GM18508 (cell line): ENCODE measurements at regions not wholly inside any gene's neighbourhood (a gene's known extent, or its start where the extent isn't known, plus 50 kb on each side); places are given as distances from the start of the nearest gene placed in this dataset.

Source experiments
- ATAC-seq: cut with Tn5 transposase; IDR thresholded peaks from one replicate; pipeline ENCODE4 v1.9.1; 2021; ENCODE audit warnings: moderate number of reproducible peaks; ENCODE audit not compliant: insufficient read depth, unreplicated experiment

GRCh38 chr3:194738254-194739093 is 52.8 kb downstream of the FAM43A start:
- no peak for ATAC-seq

- ATAC-seq: no peak
Measured at GRCh38 chr3:194739498-194740284, 54.0 kb downstream of the FAM43A start.

- ATAC-seq: no peak
Measured at GRCh38 chr3:194740859-194741491, 55.3 kb downstream of the FAM43A start.

- ATAC-seq: no peak
Measured at GRCh38 chr3:194741916-194742315, 56.2 kb downstream of the FAM43A start.

GRCh38 chr3:194744826-194745225 is 59.1 kb downstream of the FAM43A start:
- no peak for ATAC-seq

GRCh38 chr3:194745422-194746184 is 59.9 kb downstream of the FAM43A start:
- ATAC-seq: no peak

- ATAC-seq: no peak
Measured at GRCh38 chr3:194748225-194748624, 62.5 kb downstream of the FAM43A start.

GRCh38 chr3:194749631-194750490 is 64.2 kb downstream of the FAM43A start:
- ATAC-seq: no peak

- ATAC-seq: no peak
Measured at GRCh38 chr3:194750491-194750828, 64.8 kb downstream of the FAM43A start.

- ATAC-seq: no peak
Measured at GRCh38 chr3:194755671-194756459, 70.2 kb downstream of the FAM43A start.

GRCh38 chr3:194756460-194756779 is 70.7 kb downstream of the FAM43A start:
- ATAC-seq: no peak

GRCh38 chr3:194756791-194757325 is 71.2 kb downstream of the FAM43A start:
- no peak for ATAC-seq

- ATAC-seq: no peak
Measured at GRCh38 chr3:194757647-194758061, 72.0 kb downstream of the FAM43A start.

- ATAC-seq: no peak
Measured at GRCh38 chr3:194758716-194759115, 73.0 kb downstream of the FAM43A start.

- ATAC-seq: no peak
Measured at GRCh38 chr3:194760494-194761137, 74.9 kb downstream of the FAM43A start.

- ATAC-seq: no peak
Measured at GRCh38 chr3:194761384-194761783, 75.7 kb downstream of the FAM43A start.

GRCh38 chr3:194766845-194767244 is 81.2 kb downstream of the FAM43A start:
- ATAC-seq: no peak
